ENCODE measurements at regions not wholly inside any gene's neighbourhood (a gene's known extent, or its start where the extent isn't known, plus 50 kb on each side); places are given as distances from the start of the nearest gene placed in this dataset.

- ATAC-seq (ENCODE audit: low FRiP score): peak; percentile 62
- no peak for TF ChIP-seq CTCF (IDR thresholded peaks at IDR 0.05)
- no peak for DNase-seq (ENCODE audit: low spot score)
Measured at GRCh38 chr6:78808356-78808891, 58.9 kb upstream of the IRAK1BP1 start.

GRCh38 chr6:78808933-78809332 lies 58.4 kb upstream of the IRAK1BP1 start:
- ATAC-seq (ENCODE audit: low FRiP score) (no peak), DNase-seq (ENCODE audit: low spot score) (no peak)
- no peak for TF ChIP-seq CTCF (IDR thresholded peaks at IDR 0.05)

- no peak for TF ChIP-seq CTCF (IDR thresholded peaks at IDR 0.05)
- ATAC-seq (ENCODE audit: low FRiP score) (no peak), DNase-seq (ENCODE audit: low spot score) (no peak)
Measured at GRCh38 chr6:78810146-78810545, 57.2 kb upstream of the IRAK1BP1 start.

GRCh38 chr6:78810698-78811097 lies 56.7 kb upstream of the IRAK1BP1 start:
- DNase-seq (ENCODE audit: low spot score) (no peak), ATAC-seq (ENCODE audit: low FRiP score) (no peak)
- no peak for TF ChIP-seq CTCF (IDR thresholded peaks at IDR 0.05)

All from omental fat pad (tissue), 3 donors.